Ovary (tissue), 3 donors: ENCODE measurements at regions not wholly inside any gene's neighbourhood (a gene's known extent, or its start where the extent isn't known, plus 50 kb on each side); places are given as distances from the start of the nearest gene placed in this dataset.

Experiments
- POLR2A ChIP-seq: fragments of 450-650 bp; IDR thresholded peaks from one replicate; pipeline ENCODE4 v1.6.1; 2017; ENCODE audit warnings: antibody characterized with exemption, mild to moderate bottlenecking, moderate library complexity
- TF ChIP-seq, protein P1 (sequence below), 3 donors: fragments of 450-650 bp in 2 of 3; fragments of 200-600 bp in 1 of 3; IDR thresholded peaks; one replicate each; pipeline versions ENCODE4 v1.5.1 to v1.8.0; 2016 to 2022; ENCODE audit warnings: antibody characterized with exemption in 3 of 3, mild to moderate bottlenecking in 1 of 3
- donor health status: DM: no; HTN: no; CAD: no.

- TF ChIP-seq, protein P1, sequence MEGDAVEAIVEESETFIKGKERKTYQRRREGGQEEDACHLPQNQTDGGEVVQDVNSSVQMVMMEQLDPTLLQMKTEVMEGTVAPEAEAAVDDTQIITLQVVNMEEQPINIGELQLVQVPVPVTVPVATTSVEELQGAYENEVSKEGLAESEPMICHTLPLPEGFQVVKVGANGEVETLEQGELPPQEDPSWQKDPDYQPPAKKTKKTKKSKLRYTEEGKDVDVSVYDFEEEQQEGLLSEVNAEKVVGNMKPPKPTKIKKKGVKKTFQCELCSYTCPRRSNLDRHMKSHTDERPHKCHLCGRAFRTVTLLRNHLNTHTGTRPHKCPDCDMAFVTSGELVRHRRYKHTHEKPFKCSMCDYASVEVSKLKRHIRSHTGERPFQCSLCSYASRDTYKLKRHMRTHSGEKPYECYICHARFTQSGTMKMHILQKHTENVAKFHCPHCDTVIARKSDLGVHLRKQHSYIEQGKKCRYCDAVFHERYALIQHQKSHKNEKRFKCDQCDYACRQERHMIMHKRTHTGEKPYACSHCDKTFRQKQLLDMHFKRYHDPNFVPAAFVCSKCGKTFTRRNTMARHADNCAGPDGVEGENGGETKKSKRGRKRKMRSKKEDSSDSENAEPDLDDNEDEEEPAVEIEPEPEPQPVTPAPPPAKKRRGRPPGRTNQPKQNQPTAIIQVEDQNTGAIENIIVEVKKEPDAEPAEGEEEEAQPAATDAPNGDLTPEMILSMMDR (IDR thresholded peaks at IDR 0.05), result no peak
- no peak for TF ChIP-seq POLR2A
Measured at GRCh38 chr20:48215536-48215935, 430.3 kb upstream of the SULF2 start.
